Stimulated activated CD4-positive, alpha-beta T cell treated with anti-CD3 and anti-CD28 coated beads, Interleukin-1b, Interleukin-23, amount 100 ng/mL, for 48 hours (primary cell): ENCODE measurements at regions not wholly inside any gene's neighbourhood (a gene's known extent, or its start where the extent isn't known, plus 50 kb on each side); places are given as distances from the start of the nearest gene placed in this dataset.

Experiments used
- DNase-seq: peaks from one replicate; pipeline ENCODE4 v3.0.0-alpha.2; 2020

- no peak for DNase-seq
Measured at GRCh38 chr14:101027291-101027690, 123.8 kb upstream of the RTL1 start.

GRCh38 chr14:101027966-101028365, 124.4 kb upstream of the RTL1 start:
- no peak for DNase-seq

GRCh38 chr14:101028971-101029667, 125.6 kb upstream of the RTL1 start:
- no peak for DNase-seq

GRCh38 chr14:101029668-101030290, 126.3 kb upstream of the RTL1 start:
- no peak for DNase-seq

DNA sequence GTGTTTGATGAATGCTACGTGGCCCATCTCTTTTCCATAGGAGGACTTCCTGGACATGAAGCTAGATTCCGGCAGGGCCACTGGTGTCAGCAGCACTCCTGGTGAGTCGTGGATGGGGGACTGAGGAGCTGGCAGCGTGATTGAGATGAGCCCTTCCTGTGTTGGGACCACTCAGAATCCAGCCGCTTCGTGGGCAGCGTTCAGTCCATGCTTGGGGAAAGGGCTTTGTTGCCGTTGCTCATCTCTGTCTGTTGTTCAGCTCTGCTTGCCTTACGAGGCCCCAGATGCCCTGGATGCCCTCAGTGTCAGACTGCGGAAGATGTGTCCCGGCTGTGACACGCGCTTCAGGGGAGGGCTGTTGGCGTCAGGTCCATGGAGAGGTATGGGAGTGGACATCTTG, 127.1 kb upstream of the RTL1 start:
- no peak for DNase-seq

DNA sequence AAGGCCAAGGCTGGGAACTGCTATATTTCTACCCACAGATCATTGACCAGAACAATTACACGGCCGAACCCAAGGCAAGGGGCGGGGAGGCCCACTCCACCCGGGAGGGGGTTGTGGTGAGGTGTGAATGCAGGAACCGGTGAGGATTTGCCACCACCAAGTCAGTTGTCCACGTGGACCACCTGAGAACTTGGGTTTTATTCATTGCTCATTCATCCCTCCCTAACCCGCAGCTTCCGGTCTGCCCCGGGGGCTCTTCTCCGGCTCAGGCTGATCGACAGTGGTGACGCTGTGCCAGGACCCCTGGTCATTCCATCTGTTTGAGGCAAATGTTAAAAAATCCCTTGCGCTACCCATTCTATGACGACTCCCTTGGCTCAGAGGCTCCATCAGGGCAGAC, 127.7 kb upstream of the RTL1 start:
- DNase-seq = no peak

GRCh38 chr14:101031721-101032120, 128.2 kb upstream of the RTL1 start:
- DNase-seq = no peak

DNA sequence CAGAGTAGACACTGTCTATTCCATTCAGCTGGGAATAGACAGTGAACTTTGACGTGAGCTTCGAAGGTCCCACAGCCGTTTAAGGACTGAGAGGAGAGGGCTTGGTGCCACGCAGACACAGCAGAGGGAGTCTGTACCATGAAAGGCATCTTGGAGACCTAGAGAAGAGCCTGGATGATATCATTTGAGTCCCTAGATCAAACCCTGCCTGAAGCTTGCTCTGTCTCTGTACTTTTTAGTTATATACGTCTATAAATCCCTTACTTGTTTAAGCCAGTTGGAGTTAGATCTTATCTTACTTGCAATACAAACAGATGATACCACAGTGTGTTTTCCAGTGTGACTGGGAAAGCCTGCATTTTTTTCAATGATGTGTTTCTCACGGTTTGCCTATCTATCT, 128.9 kb upstream of the RTL1 start:
- no peak for DNase-seq

DNA sequence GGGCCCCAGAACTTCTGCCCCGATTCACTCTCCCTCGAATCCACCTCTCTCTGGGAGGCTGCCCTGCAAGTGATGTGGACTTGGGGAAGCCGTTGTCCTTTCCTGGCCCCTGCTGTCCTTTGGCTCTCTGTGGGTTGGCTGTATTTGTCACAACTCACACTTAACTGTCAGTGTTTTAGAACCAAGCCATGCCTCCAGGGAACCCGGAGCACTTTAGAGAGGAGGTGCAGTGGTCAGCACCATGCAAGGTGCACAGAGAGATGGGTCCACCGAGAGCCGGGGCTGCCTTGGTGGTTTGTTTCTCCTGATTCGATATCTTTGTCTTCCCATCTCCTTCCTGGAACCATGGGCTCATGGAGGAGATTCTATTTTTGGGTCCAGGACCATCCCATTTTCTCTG, 129.5 kb upstream of the RTL1 start:
- no peak for DNase-seq

DNA sequence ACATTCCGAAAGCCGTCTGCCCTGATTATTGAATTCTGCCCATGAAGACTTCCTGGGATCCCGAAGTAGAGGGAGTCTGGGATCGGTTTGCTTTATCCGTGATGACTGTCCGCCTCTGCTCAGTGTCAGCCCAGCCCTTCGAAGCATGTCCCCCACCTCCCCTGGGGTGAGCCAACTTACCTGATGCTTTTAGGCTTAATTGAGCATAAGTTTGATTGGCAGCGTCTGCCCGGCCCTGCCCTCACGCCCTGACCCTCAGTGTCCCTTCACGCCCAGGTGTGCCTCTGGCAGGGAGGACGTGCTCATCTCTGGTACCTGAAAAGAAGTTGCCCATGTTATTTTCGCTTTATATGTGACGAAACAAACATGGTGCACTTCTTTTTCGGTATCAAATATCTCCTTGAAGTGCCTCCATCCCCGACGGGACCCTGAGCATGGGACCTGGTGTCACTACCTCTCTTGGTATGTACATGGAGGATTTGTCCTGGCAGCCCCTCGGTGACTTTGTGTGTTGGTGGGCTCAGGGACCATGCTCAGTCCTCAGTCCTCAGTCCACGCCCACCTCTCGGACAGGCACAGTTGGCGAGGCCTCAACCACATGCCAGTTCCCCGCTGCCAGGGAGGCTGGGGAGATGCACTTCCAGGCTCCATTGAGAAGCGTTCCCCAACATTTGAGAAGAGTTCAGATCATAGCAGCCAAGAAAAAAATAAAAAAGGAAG, 130.1 kb upstream of the RTL1 start:
- DNase-seq = no peak

DNA sequence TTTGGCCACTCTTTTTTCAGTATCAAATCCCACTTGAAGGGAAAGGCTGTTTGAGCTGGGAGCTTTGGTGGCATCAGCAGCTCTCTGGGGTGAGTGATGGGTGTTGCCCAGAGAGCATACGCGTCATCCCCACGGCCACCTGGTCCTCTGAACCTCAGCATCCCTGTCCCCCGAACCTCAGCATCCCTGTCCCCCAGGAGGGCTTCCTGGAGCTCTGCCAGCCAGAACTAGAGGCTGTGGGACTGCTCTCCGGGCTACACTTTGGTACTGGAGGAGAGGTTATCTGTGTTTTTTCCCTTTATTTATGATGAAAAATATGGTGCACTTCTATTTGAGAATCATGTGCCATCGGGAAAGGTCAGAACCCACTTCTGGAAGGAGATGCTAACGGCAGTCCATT, 131.5 kb upstream of the RTL1 start:
- no peak for DNase-seq

GRCh38 chr14:101035466-101036225, 132.1 kb upstream of the RTL1 start:
- DNase-seq = no peak

DNA sequence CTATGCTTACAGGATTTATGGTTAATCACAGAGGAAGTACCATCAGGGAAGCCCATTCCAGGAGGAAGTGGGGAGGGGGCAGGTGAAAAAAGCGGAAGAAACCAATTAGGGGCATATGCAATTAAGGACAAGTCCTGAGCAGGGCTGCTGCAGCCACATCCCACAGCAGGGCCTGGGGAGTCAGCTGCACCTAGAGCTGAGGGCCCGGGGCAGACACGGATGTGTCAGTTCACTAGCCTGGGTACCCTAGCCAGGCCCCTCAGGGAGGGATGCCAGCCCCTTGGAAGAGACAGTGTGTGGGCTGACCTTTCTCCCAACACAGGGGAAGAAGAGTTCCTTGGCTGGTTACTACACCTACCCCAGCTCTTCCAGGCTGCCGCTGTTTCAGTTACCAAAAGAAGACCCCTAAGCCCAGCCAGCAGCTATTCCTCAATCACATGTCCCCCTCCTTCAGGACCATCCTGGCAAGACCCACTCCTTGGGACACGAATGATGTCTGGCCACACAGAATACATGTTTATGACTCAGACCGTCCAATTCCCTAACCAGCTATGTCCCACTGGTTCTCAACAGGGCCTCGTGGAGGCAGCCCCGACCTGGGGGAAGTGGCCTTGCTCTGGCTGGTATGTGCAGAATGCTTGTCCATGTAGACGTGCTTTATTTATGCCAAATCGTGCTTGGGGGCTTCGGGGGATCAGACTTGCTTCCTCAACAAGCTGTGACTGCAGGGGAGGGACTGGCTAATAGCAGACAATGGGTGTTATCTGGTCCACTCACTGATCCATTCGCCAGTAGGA, 133.7 kb upstream of the RTL1 start:
- no peak for DNase-seq

DNA sequence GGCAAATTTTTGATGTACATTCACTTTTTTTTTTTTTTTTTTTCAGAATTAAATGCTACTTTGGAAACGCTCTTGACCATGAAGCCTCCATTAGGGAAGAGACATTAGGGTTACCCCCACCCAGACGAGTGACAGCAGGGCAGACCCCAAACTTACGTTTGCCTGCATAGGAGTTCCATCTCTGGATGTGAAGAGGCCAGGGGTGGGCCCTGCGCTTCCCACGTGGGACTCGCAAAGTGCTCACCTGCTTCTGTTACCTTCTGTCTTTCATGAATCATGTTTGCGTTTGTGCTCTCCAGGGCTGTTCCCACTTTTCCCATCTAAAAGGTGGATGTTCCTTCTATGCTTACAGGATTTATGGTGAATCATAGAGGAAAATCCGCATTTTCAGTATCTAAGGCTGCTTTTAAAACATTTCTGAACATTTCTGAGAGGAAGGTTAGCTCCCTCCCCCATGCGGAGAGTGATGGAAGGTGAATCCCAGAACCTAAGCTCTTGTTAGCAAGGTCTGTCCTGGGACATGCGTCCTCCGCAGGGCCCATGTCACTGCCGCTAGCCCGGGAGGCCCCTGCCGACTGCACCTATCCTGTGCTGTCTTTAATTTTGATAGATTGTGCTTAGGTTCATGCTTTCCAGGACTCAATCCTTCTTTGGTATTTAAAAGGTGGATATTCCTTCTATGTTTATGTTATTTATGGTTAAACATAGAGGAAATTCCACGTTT, 135.7 kb upstream of the RTL1 start:
- DNase-seq = no peak

GRCh38 chr14:101039755-101040138, 136.2 kb upstream of the RTL1 start:
- DNase-seq = no peak

DNA sequence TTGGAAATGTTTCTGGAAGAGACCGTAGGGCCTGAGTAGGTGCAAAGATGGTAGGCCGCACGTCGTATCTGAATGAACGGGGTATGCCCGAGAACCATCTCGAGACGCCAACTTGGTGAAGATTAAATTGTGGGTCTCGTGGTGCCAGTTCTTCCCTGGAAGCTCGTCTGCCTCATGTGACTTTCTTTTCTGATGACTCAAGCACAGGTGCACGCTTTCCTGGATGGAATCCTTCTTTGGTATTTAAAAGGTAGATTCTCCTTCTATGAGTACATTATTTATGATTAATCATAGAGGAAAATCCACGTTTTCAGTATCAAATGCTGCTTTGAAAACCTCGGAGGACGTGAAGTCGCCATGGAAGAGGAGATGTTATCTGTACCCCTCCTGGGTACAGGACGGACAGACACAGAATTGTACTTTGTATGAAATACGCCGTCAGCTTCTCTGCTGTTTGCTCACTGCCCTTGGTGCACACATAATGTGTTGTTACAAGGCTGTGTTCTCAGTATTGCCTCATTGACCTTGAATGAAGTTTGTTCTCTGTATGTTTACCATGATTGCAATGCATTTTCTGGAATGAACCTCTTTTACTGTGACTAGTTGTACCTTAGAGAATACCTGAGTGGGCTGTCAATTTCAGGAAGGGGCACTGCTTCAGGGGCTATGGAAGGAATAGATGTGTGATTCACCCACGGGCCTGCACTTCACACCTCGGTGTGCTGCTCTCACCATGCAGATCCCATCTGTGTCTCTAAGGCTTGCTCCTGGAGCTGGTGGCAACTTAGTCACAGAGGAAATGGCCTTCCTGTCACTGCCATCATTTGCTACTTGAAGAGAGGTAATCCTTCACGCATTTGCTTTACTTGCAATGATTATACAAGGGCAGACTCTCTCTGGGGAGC, 137.3 kb upstream of the RTL1 start:
- no peak for DNase-seq

- no peak for DNase-seq
Measured at GRCh38 chr14:101043891-101044290, 140.4 kb upstream of the RTL1 start.

GRCh38 chr14:101044741-101045140, 141.2 kb upstream of the RTL1 start:
- DNase-seq = no peak

DNA sequence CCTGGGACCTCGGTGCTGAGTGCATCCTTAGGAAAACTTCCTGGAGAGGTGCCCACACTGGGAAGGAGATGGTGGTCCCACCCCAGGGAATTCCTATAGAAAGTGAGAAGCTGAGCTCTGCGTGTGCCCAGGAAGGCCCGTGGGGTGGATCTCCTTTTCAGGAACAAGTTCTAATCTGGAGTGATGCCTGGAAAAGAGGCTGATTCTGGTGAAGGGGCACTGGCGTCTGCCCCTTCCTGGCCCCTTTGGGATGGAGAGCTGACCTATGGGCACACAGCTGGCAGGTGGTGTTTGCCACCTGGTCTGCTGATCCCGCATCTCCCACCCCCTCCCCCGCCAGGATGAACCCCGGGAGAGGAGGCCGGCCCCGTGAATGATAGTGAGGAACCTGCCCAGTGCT, 142.0 kb upstream of the RTL1 start:
- no peak for DNase-seq

- DNase-seq = no peak
Measured at GRCh38 chr14:101046071-101046470, 142.5 kb upstream of the RTL1 start.

DNA sequence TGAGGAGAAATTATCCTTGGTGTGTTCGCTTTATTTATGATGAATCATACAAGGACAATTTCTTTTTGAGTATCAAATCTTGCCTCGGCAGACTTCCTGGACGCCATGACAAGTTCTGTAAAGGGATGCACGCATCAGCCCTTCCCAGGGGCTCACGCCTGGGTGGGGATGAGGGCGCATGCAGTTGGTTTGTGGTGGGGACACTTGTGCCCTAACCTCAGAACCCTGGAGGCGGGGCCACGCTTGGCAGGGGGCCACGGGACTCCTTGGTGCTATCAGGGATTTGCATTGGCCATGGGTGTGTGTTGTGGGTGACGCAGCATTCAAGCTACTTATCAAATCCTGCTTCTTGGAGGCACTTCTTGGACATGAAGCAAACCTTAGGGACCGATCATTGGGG, 143.8 kb upstream of the RTL1 start:
- no peak for DNase-seq
